SK-N-SH (cell line): ENCODE measurements at regions not wholly inside any gene's neighbourhood (a gene's known extent, or its start where the extent isn't known, plus 50 kb on each side); places are given as distances from the start of the nearest gene placed in this dataset.

Experiments used
- CTCF ChIA-PET: fragments of 300-600, 350-600 bp; formaldehyde crosslinking; extraction: SDS; loops from one replicate; lab custom pipeline; 2021; lab: Yijun Ruan, JAX
- POLR2A ChIA-PET: fragments of 350-600 bp; sonication (Branson Sonifier 250); formaldehyde crosslinking; extraction: SDS; loops from one replicate; lab custom pipeline; 2020; ENCODE audit warnings: antibody characterized with exemption, inconsistent platforms; lab: Yijun Ruan, JAX
- DNase-seq: peaks from one replicate; pipeline ENCODE4 v3.0.0; 2012
- H2AFZ ChIP-seq: fragments of 200-600 bp; sonication (generic); 2 replicates; pipeline ENCODE4 v1.8.1; 2016; ENCODE audit warnings: antibody characterized with exemption, mild to moderate bottlenecking, low read depth
- H3F3A ChIP-seq: fragments of 200-600 bp; sonication (generic); replicated peaks from 2 replicates; pipeline ENCODE3; 2016; ENCODE audit warnings: antibody characterized with exemption, mild to moderate bottlenecking; ENCODE audit not compliant: insufficient read depth
- H3K27ac ChIP-seq, 2 experiments: fragments of 200-500 bp in 1 of 2; fragments of 200-600 bp in 1 of 2; sonication (Bioruptor generic) in 1 of 2; sonication (generic), shearing (Covaris generic) in 1 of 2; 2 replicates each; pipeline versions ENCODE4 v1.5.1 to v1.6.1; 2014 to 2016; ENCODE audit warnings: low read depth in 2 of 2, inconsistent platforms in 1 of 2, low read length in 1 of 2, mild to moderate bottlenecking in 1 of 2, mixed read lengths in 1 of 2
- H3K27me3 ChIP-seq: fragments of 200-600 bp; sonication (generic), shearing (Covaris generic); 2 replicates; pipeline ENCODE4 v1.6.1; 2016; ENCODE audit warnings: mixed run types; ENCODE audit not compliant: insufficient read depth
- H3K36me3 ChIP-seq, 2 experiments: fragments of 200-500 bp in 1 of 2; fragments of 200-600 bp in 1 of 2; sonication (Bioruptor generic) in 1 of 2; sonication (generic) in 1 of 2; replicated peaks in 1 of 2; 2 replicates each; pipeline versions ENCODE3 to v1.5.1; 2014 to 2016; ENCODE audit warnings: low read length in 1 of 2, mild to moderate bottlenecking in 1 of 2; ENCODE audit not compliant: insufficient read depth in 2 of 2, control insufficient read depth in 1 of 2
- H3K4me1 ChIP-seq, 2 experiments: fragments of 200-500 bp in 1 of 2; fragments of 200-600 bp in 1 of 2; sonication (Bioruptor generic) in 1 of 2; sonication (generic), shearing (Covaris generic) in 1 of 2; 2 replicates each; pipeline versions ENCODE4 v1.5.1 to v1.6.1; 2014 to 2016; ENCODE audit warnings: low read depth in 1 of 2, low read length in 1 of 2, mixed run types in 1 of 2; ENCODE audit not compliant: insufficient read depth in 2 of 2, control insufficient read depth in 1 of 2
- H3K4me2 ChIP-seq: fragments of 200-600 bp; sonication (generic), shearing (Covaris generic); 2 replicates; pipeline ENCODE4 v1.6.1; 2017; ENCODE audit warnings: mixed run types
- H3K4me3 ChIP-seq, 2 experiments: fragments of 200-500 bp in 1 of 2; fragments of 200-600 bp in 1 of 2; sonication (Bioruptor generic) in 1 of 2; sonication (generic), shearing (Covaris generic) in 1 of 2; 2 replicates each; pipeline versions ENCODE4 v1.5.1 to v1.8.1; 2014 to 2016; ENCODE audit warnings: low read depth in 2 of 2, inconsistent platforms in 1 of 2, low read length in 1 of 2, mild to moderate bottlenecking in 1 of 2, mixed read lengths in 1 of 2, moderate library complexity in 1 of 2
- H3K79me2 ChIP-seq: fragments of 200-600 bp; sonication (generic); 2 replicates; pipeline ENCODE4 v1.8.1; 2017; ENCODE audit warnings: mild to moderate bottlenecking; ENCODE audit not compliant: insufficient read depth
- H3K9ac ChIP-seq: fragments of 200-600 bp; sonication (generic); 2 replicates; pipeline ENCODE4 v1.6.1; 2017; ENCODE audit warnings: mixed run types
- H3K9me2 ChIP-seq: fragments of 200-600 bp; sonication (generic); 2 replicates; pipeline ENCODE4 v1.6.1; 2017; ENCODE audit warnings: mixed run types
- H3K9me3 ChIP-seq: fragments of 200-600 bp; sonication (generic); 2 replicates; pipeline ENCODE4 v1.6.1; 2017; ENCODE audit warnings: mixed run types, mild to moderate bottlenecking, moderate library complexity
- H4K20me1 ChIP-seq: fragments of 200-600 bp; sonication (generic); 2 replicates; pipeline ENCODE4 v1.6.1; 2017; ENCODE audit warnings: mild to moderate bottlenecking, mixed run types; ENCODE audit not compliant: insufficient read depth
- EP300 ChIP-seq, 2 experiments: IDR thresholded peaks; 2 replicates each; pipeline versions ENCODE4 v1.4.0 to v1.6.1; 2012; ENCODE audit warnings: borderline replicate concordance in 1 of 2, low read depth in 1 of 2, low read length in 1 of 2
- EZH2phosphoT487 ChIP-seq: fragments of 200-600 bp; sonication (generic); IDR thresholded peaks from 2 replicates; pipeline ENCODE4 v1.6.1; 2017; ENCODE audit warnings: low read depth, mixed run types, mild to moderate bottlenecking, antibody characterized with exemption, moderate library complexity, borderline replicate concordance
- FOXJ3 ChIP-seq: sonication (generic); formaldehyde crosslinking; IDR thresholded peaks from 2 replicates; pipeline ENCODE4 v1.5.1; 2020; ENCODE audit warnings: mild to moderate bottlenecking, missing genetic modification reagents
- FOXM1 ChIP-seq: IDR thresholded peaks from 2 replicates; pipeline ENCODE4 v1.4.0; 2012; ENCODE audit warnings: low read depth, mild to moderate bottlenecking
- GATA2 ChIP-seq: sonication (generic); formaldehyde crosslinking; IDR thresholded peaks from 2 replicates; pipeline ENCODE4 v1.5.0; 2020; ENCODE audit warnings: mild to moderate bottlenecking, missing genetic modification reagents
- IRF3 ChIP-seq: fragments of 150-350 bp; IDR thresholded peaks from 2 replicates; pipeline ENCODE4 v1.6.1; 2016; ENCODE audit warnings: mild to moderate bottlenecking, low read depth, low read length
- MXI1 ChIP-seq: IDR thresholded peaks from 2 replicates; pipeline ENCODE4 v1.6.1; 2012; ENCODE audit warnings: mild to moderate bottlenecking, low read depth, low read length, improper control_type of control experiment
- NFIC ChIP-seq: IDR thresholded peaks from 2 replicates; pipeline ENCODE4 v1.4.0; 2012; ENCODE audit warnings: borderline replicate concordance
- NRF1 ChIP-seq: IDR thresholded peaks from 2 replicates; pipeline ENCODE4 v1.6.1; 2012; ENCODE audit warnings: low read depth, mild to moderate bottlenecking, low read length
- POLR2AphosphoS5 ChIP-seq: IDR thresholded peaks from 2 replicates; pipeline ENCODE4 v1.6.1; 2012; ENCODE audit warnings: low read depth, low read length
- RAD21 ChIP-seq: IDR thresholded peaks from 2 replicates; pipeline ENCODE4 v1.6.1; 2012; ENCODE audit warnings: mild to moderate bottlenecking, low read length
- RFX5 ChIP-seq: IDR thresholded peaks from 2 replicates; pipeline ENCODE4 v1.6.1; 2012; ENCODE audit warnings: mild to moderate bottlenecking, improper control_type of control experiment, low read length
- SMC3 ChIP-seq: IDR thresholded peaks from 2 replicates; pipeline ENCODE4 v1.6.1; 2012; ENCODE audit warnings: low read depth, low read length, improper control_type of control experiment
- TAF1 ChIP-seq: IDR thresholded peaks from 2 replicates; pipeline ENCODE4 v1.6.1; 2012; ENCODE audit warnings: low read depth, mild to moderate bottlenecking, low read length, moderate library complexity, borderline replicate concordance
- TCF12 ChIP-seq: IDR thresholded peaks from 2 replicates; pipeline ENCODE4 v1.4.0; 2012
- USF2 ChIP-seq: fragments of 150-350 bp; IDR thresholded peaks from 2 replicates; pipeline ENCODE4 v1.6.1; 2017; ENCODE audit warnings: antibody characterized with exemption, low read length, low read depth, borderline replicate concordance
- YY1 ChIP-seq: IDR thresholded peaks from 2 replicates; pipeline ENCODE4 v1.4.0; 2012; ENCODE audit warnings: low read depth, mild to moderate bottlenecking
- WGBS: methylation state at CpG from one replicate; pipeline ENCODE4 v1.1.6; 2017; ENCODE audit warnings: low lambda C conversion rate; 5-methylcytosine and 5-hydroxymethylcytosine counted together
- TF ChIP-seq, protein P1 (sequence below): IDR thresholded peaks from 2 replicates; pipeline ENCODE4 v1.4.0; 2012; ENCODE audit warnings: low read depth, borderline replicate concordance
- TF ChIP-seq, protein P2 (sequence below): IDR thresholded peaks from 2 replicates; pipeline ENCODE4 v1.4.0; 2012; ENCODE audit warnings: low read depth
- TF ChIP-seq, protein P3 (sequence below): fragments of 200-600 bp; sonication (generic); IDR thresholded peaks from 2 replicates; pipeline ENCODE4 v1.6.1; 2017; ENCODE audit warnings: antibody characterized with exemption, mild to moderate bottlenecking, moderate library complexity
- TF ChIP-seq, protein P4 (sequence below): IDR thresholded peaks from 2 replicates; pipeline ENCODE4 v1.6.1; 2012; ENCODE audit warnings: mild to moderate bottlenecking, low read depth, low read length, moderate library complexity

DNA sequence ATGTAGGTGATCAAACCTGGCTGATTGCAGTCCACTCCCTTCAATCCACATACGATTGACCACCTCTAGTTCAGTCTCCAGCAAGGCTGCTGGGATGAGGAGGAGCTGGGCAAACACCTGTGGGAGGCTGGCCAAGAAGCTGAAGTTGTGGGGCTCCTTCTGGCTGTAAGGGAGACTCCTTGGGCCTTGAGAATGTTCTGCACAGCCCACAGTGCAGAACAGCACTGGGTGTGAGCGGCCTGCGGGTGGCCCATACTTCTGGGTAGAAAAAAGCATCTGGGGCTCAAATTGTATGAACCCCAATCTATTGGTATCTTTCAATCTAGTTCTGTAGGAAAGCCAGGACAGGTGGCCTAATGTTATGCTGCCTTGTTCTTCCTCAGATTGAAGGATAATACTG, 1608.8 kb upstream of the PCDH10 start:
- Histone ChIP-seq H3K9ac (no peak overlapping the region), H4K20me1 (no peaks in the 10 kb centered on the region), H3K79me2 (no peaks in the 10 kb centered on the region), H3K27me3 (no peaks in the 10 kb centered on the region), H3K36me3 (no peaks in the 10 kb centered on the region), H3K4me3 (no peak overlapping the region), H3K9me2 (no peaks in the 10 kb centered on the region), H3K27ac (no peak overlapping the region), H3F3A (no peaks in the 10 kb centered on the region), H2AFZ (no peak overlapping the region), H3K4me1 (no peaks in the 10 kb centered on the region), H3K9me3 (no peaks in the 10 kb centered on the region), H3K4me2 (no peak overlapping the region)
- ChIA-PET POLR2A (no interaction called here), CTCF (no interaction called here)
- TF ChIP-seq, protein P1, sequence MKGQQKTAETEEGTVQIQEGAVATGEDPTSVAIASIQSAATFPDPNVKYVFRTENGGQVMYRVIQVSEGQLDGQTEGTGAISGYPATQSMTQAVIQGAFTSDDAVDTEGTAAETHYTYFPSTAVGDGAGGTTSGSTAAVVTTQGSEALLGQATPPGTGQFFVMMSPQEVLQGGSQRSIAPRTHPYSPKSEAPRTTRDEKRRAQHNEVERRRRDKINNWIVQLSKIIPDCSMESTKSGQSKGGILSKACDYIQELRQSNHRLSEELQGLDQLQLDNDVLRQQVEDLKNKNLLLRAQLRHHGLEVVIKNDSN: no peak
- TF ChIP-seq GATA2 (CRISPR knock-in tag) (no peak), IRF3 (no peak), RFX5 (no peak), EZH2phosphoT487 (no peak), POLR2AphosphoS5 (no peak), RAD21 (no peak), YY1 (no peak), EP300 (IDR thresholded peaks at IDR 0.05; ENCODE audit: borderline replicate concordance in 1 of 2, low read depth in 1 of 2, low read length in 1 of 2) (no peak), SMC3 (no peak)
- TF ChIP-seq, protein P2, sequence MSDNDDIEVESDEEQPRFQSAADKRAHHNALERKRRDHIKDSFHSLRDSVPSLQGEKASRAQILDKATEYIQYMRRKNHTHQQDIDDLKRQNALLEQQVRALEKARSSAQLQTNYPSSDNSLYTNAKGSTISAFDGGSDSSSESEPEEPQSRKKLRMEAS: no peak
- TF ChIP-seq, protein P3, sequence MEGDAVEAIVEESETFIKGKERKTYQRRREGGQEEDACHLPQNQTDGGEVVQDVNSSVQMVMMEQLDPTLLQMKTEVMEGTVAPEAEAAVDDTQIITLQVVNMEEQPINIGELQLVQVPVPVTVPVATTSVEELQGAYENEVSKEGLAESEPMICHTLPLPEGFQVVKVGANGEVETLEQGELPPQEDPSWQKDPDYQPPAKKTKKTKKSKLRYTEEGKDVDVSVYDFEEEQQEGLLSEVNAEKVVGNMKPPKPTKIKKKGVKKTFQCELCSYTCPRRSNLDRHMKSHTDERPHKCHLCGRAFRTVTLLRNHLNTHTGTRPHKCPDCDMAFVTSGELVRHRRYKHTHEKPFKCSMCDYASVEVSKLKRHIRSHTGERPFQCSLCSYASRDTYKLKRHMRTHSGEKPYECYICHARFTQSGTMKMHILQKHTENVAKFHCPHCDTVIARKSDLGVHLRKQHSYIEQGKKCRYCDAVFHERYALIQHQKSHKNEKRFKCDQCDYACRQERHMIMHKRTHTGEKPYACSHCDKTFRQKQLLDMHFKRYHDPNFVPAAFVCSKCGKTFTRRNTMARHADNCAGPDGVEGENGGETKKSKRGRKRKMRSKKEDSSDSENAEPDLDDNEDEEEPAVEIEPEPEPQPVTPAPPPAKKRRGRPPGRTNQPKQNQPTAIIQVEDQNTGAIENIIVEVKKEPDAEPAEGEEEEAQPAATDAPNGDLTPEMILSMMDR: no peak
- 17% methylated on average over 1 of the region's 3 CpGs for WGBS
- no peak for DNase-seq

GRCh38 chr4:131547506-131547981, 1601.5 kb upstream of the PCDH10 start:
- Histone ChIP-seq H3K36me3 (no peaks in the 10 kb centered on the region), H3K27me3 (no peaks in the 10 kb centered on the region), H3K4me1 (no peaks in the 10 kb centered on the region), H3K27ac (no peak overlapping the region), H3K9ac (no peak overlapping the region), H3F3A (no peaks in the 10 kb centered on the region), H4K20me1 (no peaks in the 10 kb centered on the region), H3K79me2 (no peaks in the 10 kb centered on the region), H3K4me3 (no peak overlapping the region), H3K9me2 (no peaks in the 10 kb centered on the region), H3K4me2 (no peak overlapping the region), H2AFZ (no peak overlapping the region), H3K9me3 (no peaks in the 10 kb centered on the region)
- WGBS: 31% methylated on average over 7 of the region's 7 CpGs
- no peak for DNase-seq
- ChIA-PET POLR2A (no interaction called here), CTCF (no interaction called here)
- no peak for TF ChIP-seq MXI1
- TF ChIP-seq TAF1: no peak
- no peak for TF ChIP-seq FOXM1
- no peak for TF ChIP-seq USF2
- no peak for TF ChIP-seq NFIC
- no peak for TF ChIP-seq POLR2AphosphoS5
- no peak for TF ChIP-seq FOXJ3 (CRISPR knock-in tag)
- TF ChIP-seq RFX5: no peak
- no peak for TF ChIP-seq NRF1
- TF ChIP-seq, protein P4, sequence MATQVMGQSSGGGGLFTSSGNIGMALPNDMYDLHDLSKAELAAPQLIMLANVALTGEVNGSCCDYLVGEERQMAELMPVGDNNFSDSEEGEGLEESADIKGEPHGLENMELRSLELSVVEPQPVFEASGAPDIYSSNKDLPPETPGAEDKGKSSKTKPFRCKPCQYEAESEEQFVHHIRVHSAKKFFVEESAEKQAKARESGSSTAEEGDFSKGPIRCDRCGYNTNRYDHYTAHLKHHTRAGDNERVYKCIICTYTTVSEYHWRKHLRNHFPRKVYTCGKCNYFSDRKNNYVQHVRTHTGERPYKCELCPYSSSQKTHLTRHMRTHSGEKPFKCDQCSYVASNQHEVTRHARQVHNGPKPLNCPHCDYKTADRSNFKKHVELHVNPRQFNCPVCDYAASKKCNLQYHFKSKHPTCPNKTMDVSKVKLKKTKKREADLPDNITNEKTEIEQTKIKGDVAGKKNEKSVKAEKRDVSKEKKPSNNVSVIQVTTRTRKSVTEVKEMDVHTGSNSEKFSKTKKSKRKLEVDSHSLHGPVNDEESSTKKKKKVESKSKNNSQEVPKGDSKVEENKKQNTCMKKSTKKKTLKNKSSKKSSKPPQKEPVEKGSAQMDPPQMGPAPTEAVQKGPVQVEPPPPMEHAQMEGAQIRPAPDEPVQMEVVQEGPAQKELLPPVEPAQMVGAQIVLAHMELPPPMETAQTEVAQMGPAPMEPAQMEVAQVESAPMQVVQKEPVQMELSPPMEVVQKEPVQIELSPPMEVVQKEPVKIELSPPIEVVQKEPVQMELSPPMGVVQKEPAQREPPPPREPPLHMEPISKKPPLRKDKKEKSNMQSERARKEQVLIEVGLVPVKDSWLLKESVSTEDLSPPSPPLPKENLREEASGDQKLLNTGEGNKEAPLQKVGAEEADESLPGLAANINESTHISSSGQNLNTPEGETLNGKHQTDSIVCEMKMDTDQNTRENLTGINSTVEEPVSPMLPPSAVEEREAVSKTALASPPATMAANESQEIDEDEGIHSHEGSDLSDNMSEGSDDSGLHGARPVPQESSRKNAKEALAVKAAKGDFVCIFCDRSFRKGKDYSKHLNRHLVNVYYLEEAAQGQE: no peak
- TF ChIP-seq TCF12: no peak
